ENCODE measurements at regions not wholly inside any gene's neighbourhood (a gene's known extent, or its start where the extent isn't known, plus 50 kb on each side); places are given as distances from the start of the nearest gene placed in this dataset.
"Not testable (repeated sequence)": the region's sequence is repeated elsewhere in the genome, so short reads cannot be mapped to it uniquely, and the experiment has no call there.

DNA sequence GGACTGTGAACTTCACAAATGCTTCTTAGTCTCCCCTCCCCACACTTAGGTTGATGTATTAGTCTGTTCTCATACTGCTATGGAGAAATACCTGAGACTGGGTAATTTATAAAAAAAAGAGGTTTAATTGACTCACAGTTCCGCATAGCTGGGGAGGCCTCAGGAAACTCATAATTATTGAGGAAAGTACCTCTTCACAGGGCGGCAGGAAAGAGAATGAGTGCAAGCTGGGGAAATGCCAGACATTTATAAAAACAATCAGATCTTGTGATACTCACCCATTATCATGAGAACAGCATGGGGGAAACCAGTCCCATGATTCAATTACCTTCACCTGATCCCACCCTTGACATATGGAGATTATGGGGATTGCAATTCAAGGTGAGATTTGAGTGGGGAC, 178.8 kb downstream of the SLC38A4 start:
- no peak for DNase-seq
- intact Hi-C loops (cut with DNase I) = no loop called here

GRCh38 chr12:46641649-46642048, 184.1 kb downstream of the SLC38A4 start:
- DNase-seq; intact Hi-C loops (cut with DNase I): not testable (repeated sequence)

GRCh38 chr12:46635818-46636217, 190.0 kb downstream of the SLC38A4 start:
- no peak for DNase-seq
- intact Hi-C loops (cut with DNase I) = no loop called here

DNA sequence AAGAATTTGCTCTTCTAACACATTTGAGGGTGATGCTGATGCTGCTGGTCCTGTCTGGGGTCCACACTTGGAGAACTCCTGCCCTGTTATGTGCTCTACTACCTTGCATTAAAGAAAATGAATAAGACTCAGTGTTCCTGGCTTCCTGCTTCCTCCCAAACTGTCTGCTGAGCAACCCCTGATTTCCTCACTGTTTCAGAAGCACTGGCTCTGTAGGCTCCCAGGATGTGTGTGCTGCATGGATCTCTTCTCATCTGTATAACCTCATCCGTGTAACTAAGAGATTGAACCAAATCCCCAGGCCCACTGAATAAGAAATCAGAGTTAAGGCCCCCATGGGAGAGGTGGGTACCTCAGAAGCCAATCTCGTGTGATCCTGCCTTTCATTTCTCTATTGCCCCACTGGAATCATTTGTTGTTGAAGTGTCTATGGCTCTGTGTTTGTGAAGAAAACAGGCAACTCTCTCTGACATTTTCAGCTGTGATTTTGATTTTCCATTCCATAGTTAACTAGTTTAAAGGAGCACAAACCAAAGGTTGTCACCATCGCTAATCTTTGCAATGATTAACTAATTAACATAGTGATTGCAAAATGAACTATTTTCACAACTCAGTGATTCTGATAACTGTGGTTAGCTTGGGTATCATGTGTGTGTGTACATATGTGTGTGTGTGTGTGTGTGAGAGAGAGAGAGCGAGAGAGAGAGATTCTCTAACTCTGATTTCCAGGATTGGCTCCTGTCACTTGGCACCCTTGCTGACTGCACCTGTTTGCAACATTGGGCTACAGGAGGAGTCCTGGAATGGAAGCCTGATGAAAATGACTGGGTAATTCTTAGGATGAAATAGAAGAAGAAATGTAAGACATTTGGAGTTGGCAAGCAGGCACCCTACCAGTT, 196.2 kb downstream of the SLC38A4 start:
- no peak for DNase-seq

GRCh38 chr12:46628176-46628575, 197.6 kb downstream of the SLC38A4 start:
- intact Hi-C loops (cut with DNase I) = no loop called here
- DNase-seq = no peak

More for the DNA sequence above, 196.2 kb downstream of the SLC38A4 start:
- intact Hi-C loops (cut with DNase I) = no loop called here

- intact Hi-C loops (cut with DNase I) = no loop called here
- no peak for DNase-seq
Observed at GRCh38 chr12:46627686-46628085, 198.1 kb downstream of the SLC38A4 start.

GRCh38 chr12:46619474-46619873, 206.3 kb downstream of the SLC38A4 start:
- intact Hi-C loops (cut with DNase I); DNase-seq: not testable (repeated sequence)

GRCh38 chr12:46617737-46618136, 208.1 kb downstream of the SLC38A4 start:
- DNase-seq; intact Hi-C loops (cut with DNase I): not testable (repeated sequence)

DNA sequence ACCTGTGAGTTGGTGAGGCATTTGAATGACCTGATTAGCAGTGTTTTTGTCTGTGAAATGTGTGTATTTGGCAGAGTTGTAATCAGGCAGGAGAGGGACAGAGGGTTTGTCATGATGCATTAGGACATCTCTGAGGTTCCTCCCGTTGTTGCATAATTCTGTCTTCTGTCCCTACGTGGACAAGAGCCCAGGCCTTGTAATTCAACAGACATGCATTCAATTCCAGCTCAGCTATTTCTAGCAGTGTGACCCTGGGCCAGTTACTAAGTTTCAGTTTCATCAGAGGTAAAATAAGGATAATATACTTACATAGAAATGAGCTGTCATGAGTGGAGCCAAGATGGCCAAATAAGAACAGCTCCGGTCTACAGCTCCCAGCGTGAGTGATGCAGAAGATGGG, 208.6 kb downstream of the SLC38A4 start:
- intact Hi-C loops (cut with DNase I) = no loop called here
- no peak for DNase-seq

DNA sequence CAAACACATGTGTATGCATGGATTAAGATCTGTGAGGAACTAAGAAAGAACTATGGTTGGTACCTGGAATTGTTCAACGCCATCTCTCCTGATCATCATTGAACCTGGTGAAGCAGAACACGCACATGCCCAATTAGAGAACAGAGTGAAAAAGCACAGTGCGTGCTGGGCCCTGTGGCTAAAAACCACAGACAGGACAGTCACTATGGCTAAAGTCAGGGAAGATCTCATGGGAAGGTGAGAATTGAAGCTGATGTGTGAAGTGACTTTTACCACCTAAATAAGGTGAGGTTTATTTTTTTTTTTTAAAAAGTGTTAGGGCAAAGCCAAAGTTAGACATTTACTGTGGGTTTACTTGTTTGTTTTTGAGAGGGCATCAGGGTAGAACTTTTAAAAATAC, 215.0 kb downstream of the SLC38A4 start:
- no peak for DNase-seq
- intact Hi-C loops (cut with DNase I) = no loop called here

DNA sequence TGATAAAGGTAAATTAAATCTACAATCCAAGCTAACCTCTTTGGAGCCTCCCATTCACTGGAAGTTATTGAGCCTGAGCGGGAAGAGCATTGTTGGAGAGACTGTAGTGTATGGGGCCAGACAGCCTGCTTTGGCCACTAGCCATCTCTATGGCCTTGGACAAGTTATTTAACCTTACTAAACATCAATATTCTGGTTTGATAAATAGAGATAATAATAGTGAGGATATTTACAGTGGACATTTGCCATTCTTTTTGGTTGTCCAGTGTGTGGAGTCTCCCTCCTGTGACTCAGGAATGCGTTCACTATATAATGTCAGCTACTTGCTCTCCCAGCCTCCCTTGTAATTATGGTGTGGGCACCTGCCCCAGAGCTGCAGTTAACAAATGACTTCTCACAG, 216.1 kb downstream of the SLC38A4 start:
- DNase-seq = no peak
- intact Hi-C loops (cut with DNase I) = no loop called here

- intact Hi-C loops (cut with DNase I) = no loop called here
- DNase-seq = no peak
Observed at GRCh38 chr12:46609273-46609623, 216.5 kb downstream of the SLC38A4 start.

GRCh38 chr12:46608431-46609272, 217.1 kb downstream of the SLC38A4 start:
- intact Hi-C loops (cut with DNase I) = no loop called here

GRCh38 chr12:46604684-46605083, 221.1 kb downstream of the SLC38A4 start:
- DNase-seq = no peak
- intact Hi-C loops (cut with DNase I) = no loop called here

More at GRCh38 chr12:46608431-46609272, 217.1 kb downstream of the SLC38A4 start:
- DNase-seq = no peak

GRCh38 chr12:46603776-46604456, 221.9 kb downstream of the SLC38A4 start:
- no peak for DNase-seq
- intact Hi-C loops (cut with DNase I) = no loop called here

DNA sequence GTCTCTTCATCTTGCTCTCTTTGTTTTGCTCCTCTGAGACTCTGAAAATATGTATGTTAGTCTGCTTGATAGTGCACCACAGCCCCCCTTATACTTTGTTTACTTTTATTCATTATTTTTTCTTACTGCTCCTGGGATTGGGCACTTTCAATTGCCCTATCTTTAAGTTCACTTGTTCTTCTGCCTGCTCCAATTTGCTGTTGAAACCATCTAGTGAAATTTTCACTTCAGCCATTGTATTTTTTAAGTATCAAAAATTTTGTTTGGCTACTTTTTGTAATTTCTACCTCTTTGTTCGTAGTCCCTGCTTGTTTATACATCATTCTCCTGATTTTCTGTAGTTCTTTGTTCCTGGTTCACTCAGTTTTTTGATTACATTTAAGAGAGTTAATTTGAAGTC, 223.3 kb downstream of the SLC38A4 start:
- DNase-seq = no peak

DNA sequence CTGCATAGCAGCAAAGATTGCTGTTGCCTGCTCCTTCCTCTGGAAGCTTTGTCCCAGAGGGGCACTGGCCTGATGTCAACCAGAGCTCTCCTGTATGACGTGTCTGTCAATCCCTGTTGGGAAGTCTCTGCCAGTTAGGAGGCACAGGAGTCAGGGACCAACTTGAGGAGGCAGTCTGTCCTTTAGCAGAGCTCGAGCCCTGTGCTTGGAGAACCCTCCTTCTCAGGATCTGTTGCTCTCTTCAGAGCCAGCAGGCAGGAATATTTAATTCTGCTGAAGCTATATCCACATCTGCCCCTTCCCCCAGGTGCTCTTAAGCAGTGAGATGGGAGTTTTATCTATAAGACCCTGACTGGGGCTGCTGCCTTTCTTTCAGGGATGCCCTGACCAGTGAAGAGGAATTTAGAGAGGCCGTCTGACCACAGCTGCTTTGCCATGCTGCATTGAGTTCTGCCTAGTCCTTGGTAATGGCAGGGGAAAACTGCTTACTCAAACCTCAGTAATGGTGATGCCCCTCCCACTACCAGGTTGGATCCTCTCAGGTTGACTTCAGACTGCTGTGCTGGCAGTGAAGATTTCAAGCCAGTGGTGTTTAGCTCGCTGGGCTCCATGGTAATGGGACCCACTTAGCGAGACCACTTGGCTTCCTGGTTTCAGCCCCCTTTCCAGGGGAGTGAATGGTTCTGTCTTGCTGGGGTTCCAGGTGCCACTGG, 218.6 kb upstream of the SLC38A2 start:
- DNase-seq = no peak
- intact Hi-C loops (cut with DNase I) = no loop called here

More for the DNA sequence above, 223.3 kb downstream of the SLC38A4 start:
- intact Hi-C loops (cut with DNase I) = no loop called here

- intact Hi-C loops (cut with DNase I) = no loop called here
- no peak for DNase-seq
Observed at GRCh38 chr12:46585854-46586621, 213.5 kb upstream of the SLC38A2 start.
